22Rv1 (cell line): ENCODE measurements at regions not wholly inside any gene's neighbourhood (a gene's known extent, or its start where the extent isn't known, plus 50 kb on each side); places are given as distances from the start of the nearest gene placed in this dataset.

Source experiments
- H3K27ac ChIP-seq: fragments of 450-650 bp; 2 replicates; pipeline ENCODE4 v1.5.1; 2017
- ZFX ChIP-seq: fragments of 450-650 bp; IDR thresholded peaks from 2 replicates; pipeline ENCODE4 v1.6.1; 2017; ENCODE audit warnings: antibody characterized with exemption, borderline replicate concordance
- TF ChIP-seq, protein P1 (sequence below): fragments of 450-650 bp; IDR thresholded peaks from 2 replicates; pipeline ENCODE4 v1.5.1; 2017; ENCODE audit warnings: mild to moderate bottlenecking

DNA sequence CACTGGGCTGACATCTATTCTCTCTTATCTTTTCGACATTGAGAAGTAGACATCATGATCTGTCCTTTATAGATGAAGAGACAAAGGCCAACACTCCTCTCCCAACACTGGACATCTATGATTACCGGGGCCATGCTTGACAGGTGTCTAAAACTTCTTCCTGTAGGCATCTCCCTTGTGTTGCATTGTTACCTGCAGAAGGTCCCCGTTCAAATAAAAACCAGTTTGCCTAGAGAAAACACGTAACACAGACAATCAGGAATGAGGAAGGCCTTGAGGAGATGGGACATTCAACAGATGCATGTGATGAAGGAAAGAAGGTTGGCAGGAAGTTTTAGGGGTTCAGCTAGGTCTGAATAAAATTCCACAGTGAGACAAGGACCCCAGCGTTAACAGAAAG is 70.8 kb upstream of the ST8SIA3 start:
- H3K27ac ChIP-seq: no peak overlapping the region
- no peak for TF ChIP-seq ZFX
- TF ChIP-seq, protein P1, sequence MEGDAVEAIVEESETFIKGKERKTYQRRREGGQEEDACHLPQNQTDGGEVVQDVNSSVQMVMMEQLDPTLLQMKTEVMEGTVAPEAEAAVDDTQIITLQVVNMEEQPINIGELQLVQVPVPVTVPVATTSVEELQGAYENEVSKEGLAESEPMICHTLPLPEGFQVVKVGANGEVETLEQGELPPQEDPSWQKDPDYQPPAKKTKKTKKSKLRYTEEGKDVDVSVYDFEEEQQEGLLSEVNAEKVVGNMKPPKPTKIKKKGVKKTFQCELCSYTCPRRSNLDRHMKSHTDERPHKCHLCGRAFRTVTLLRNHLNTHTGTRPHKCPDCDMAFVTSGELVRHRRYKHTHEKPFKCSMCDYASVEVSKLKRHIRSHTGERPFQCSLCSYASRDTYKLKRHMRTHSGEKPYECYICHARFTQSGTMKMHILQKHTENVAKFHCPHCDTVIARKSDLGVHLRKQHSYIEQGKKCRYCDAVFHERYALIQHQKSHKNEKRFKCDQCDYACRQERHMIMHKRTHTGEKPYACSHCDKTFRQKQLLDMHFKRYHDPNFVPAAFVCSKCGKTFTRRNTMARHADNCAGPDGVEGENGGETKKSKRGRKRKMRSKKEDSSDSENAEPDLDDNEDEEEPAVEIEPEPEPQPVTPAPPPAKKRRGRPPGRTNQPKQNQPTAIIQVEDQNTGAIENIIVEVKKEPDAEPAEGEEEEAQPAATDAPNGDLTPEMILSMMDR: no peak

DNA sequence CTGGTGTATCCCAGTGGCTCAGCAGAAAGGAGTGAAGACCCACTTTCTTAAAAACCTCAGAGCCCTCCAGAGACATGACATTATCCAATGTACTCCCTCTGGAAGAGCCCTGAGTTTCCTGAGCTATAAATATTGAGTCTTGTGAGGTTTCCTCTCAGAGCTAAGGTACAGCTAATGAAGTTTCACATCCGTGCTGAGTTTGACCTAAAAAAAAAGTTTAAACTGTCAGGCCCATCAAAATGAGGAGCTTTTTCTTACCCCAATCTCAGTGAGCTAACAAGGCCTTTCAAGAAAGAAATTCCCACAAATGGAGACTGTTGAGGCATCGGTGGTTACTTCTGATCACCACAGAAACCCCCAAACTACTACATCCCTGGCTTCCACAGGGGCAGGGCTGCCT is 65.4 kb upstream of the ST8SIA3 start:
- H3K27ac ChIP-seq: no peak overlapping the region
- TF ChIP-seq ZFX: no peak
- TF ChIP-seq, protein P1: no peak

DNA sequence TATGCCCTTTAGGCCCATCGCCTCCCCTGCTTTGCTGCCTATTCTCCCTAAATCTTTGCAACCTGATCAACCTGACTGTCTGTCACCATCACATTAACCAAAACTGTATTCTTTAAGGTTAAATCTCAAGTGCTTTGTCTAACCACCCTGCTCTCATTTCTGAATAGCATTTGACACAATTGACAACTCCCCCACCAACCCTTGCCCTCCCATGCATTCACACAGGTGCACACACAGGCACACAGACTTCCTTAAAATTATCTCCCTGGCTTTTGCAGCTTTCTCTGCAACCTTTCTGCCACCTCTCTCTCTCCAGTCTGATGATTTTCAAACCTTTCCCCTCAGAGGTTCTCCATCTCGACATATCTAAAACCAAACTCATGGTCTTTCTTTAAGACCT is 64.6 kb upstream of the ST8SIA3 start:
- no peak overlapping the region for H3K27ac ChIP-seq
- TF ChIP-seq ZFX: no peak
- TF ChIP-seq, protein P1: no peak

DNA sequence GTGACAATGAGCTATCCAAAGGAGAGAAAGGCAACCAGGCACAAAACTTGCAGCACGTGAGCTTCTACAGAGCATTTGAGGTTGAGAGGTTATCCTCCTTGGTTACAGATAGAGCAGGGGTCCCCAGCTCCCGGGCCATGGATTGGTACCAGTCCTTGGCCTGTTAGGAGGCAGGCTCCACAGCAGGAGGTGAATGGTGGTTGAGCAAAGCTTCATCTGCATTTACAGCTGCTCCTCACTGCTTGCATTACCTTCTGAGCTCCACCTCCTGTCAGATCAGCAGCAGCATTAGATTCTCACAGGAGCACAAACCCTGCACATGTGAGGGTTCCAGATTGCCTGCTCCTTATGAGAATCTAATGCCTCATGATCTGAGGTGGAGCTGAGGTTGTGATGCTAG is 57.8 kb upstream of the ST8SIA3 start:
- no peak for TF ChIP-seq ZFX
- TF ChIP-seq, protein P1: no peak
- H3K27ac ChIP-seq: no peak overlapping the region

DNA sequence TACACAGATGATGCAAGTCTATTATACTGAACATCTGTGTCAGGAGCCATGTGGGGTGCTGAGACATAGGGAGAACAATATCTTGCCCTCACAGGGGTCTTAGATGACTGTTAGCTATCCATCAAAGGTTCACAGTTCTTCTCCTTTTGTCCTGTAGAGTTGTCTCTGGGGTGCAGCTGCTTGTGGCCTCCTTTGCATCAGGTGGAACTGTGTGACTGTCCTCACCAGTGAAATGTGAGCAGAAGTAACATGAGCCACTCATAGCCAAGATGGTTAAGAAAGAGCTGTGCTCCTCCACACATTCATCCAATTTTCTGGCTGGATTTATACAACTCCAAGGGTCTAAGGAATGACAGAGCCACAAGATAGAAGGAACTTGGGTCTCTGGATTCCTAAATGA is 56.0 kb upstream of the ST8SIA3 start:
- H3K27ac ChIP-seq: no peak overlapping the region
- no peak for TF ChIP-seq ZFX
- TF ChIP-seq, protein P1: no peak

DNA sequence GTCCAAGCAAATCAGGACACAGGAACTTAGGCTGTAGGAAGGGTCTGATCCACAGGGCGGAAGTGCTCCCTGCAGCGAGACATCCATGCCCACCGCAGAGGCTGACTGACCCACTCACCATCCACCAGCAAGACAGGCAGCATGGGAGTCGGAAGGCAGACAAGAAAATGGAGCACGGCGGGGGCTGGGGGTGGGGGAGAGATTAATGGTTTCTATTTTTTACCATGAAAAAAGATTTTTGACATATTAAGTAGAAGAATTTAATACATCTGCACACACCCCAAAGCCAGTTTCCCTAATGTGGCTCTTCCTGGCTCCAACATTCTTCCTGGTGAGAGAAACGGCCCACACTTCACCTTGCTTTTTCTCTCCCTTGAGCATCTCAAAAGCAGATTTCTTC is 55.1 kb upstream of the ST8SIA3 start:
- TF ChIP-seq ZFX: no peak
- TF ChIP-seq, protein P1: no peak
- no peak overlapping the region for H3K27ac ChIP-seq

DNA sequence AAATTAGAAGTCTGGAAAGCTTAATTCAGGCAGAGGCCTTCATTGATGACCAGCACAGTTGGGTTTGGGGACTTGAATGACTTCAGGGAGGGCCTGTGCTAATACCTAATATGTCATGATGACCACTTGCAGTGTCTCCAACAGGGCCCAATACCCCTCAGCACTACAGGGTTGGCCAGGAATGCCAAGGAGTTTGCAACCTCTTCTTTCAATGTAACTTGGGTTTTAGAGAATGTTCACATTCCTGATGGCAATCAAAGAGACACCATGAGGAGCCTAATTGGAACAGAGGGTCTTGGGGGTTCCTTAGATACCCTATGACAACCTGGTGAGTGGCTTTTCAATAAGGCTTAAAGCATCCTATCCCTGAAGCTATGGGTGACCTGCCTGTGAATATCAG is 52.4 kb upstream of the ST8SIA3 start:
- TF ChIP-seq ZFX: no peak
- TF ChIP-seq, protein P1: no peak
- no peak overlapping the region for H3K27ac ChIP-seq
